ENCODE measurements at regions not wholly inside any gene's neighbourhood (a gene's known extent, or its start where the extent isn't known, plus 50 kb on each side); places are given as distances from the start of the nearest gene placed in this dataset.

GRCh38 chr12:85733984-85734383, 102.2 kb downstream of the RASSF9 start:
- 93% methylated on average over 1 of the region's 1 CpG for WGBS

GRCh38 chr12:85740186-85740585, 96.0 kb downstream of the RASSF9 start:
- Histone ChIP-seq H3K36me3 (ENCODE audit: control insufficient read depth in 2 of 2, insufficient read depth in 2 of 2, low read length in 1 of 2) (no peaks in the 10 kb centered on the region), H3K27me3 (ENCODE audit: control insufficient read depth in 2 of 2, insufficient read depth in 1 of 2, low read length in 1 of 2) (no peaks in the 10 kb centered on the region), H3K9me3 (ENCODE audit: control insufficient read depth in 2 of 2, insufficient read depth in 1 of 2, low read length in 1 of 2) (no peaks in the 10 kb centered on the region), H3K4me3 (ENCODE audit: low read length in 2 of 2) (no peak overlapping the region), H3K27ac (ENCODE audit: low read depth in 1 of 2, low read length in 1 of 2) (no peak overlapping the region), H3K4me1 (ENCODE audit: control insufficient read depth in 2 of 2, insufficient read depth in 2 of 2, low read length in 2 of 2) (no peaks in the 10 kb centered on the region)
- WGBS = 91% methylated on average over 1 of the region's 1 CpG
- no peak for DNase-seq (ENCODE audit: low read depth in 6 of 9, low spot score in 9 of 9)

More at GRCh38 chr12:85733984-85734383, 102.2 kb downstream of the RASSF9 start:
- H3K4me3 ChIP-seq (ENCODE audit: low read length in 2 of 2) = no peak overlapping the region
- no peaks in the 10 kb centered on the region for H3K9me3 ChIP-seq (ENCODE audit: control insufficient read depth in 2 of 2, insufficient read depth in 1 of 2, low read length in 1 of 2)
- no peak for DNase-seq (ENCODE audit: low read depth in 6 of 9, low spot score in 9 of 9)
- no peak overlapping the region for H3K27ac ChIP-seq (ENCODE audit: low read depth in 1 of 2, low read length in 1 of 2)
- no peaks in the 10 kb centered on the region for H3K4me1 ChIP-seq (ENCODE audit: control insufficient read depth in 2 of 2, insufficient read depth in 2 of 2, low read length in 2 of 2)
- no peaks in the 10 kb centered on the region for H3K36me3 ChIP-seq (ENCODE audit: control insufficient read depth in 2 of 2, insufficient read depth in 2 of 2, low read length in 1 of 2)
- no peaks in the 10 kb centered on the region for H3K27me3 ChIP-seq (ENCODE audit: control insufficient read depth in 2 of 2, insufficient read depth in 1 of 2, low read length in 1 of 2)

GRCh38 chr12:85741046-85741445, 95.2 kb downstream of the RASSF9 start:
- H3K36me3 ChIP-seq (ENCODE audit: control insufficient read depth in 2 of 2, insufficient read depth in 2 of 2, low read length in 1 of 2) = no peaks in the 10 kb centered on the region
- no peak overlapping the region for H3K4me3 ChIP-seq (ENCODE audit: low read length in 2 of 2)
- no peak overlapping the region for H3K27ac ChIP-seq (ENCODE audit: low read depth in 1 of 2, low read length in 1 of 2)
- DNase-seq (ENCODE audit: low read depth in 6 of 9, low spot score in 9 of 9) = no peak
- H3K4me1 ChIP-seq (ENCODE audit: control insufficient read depth in 2 of 2, insufficient read depth in 2 of 2, low read length in 2 of 2) = no peaks in the 10 kb centered on the region
- no peaks in the 10 kb centered on the region for H3K27me3 ChIP-seq (ENCODE audit: control insufficient read depth in 2 of 2, insufficient read depth in 1 of 2, low read length in 1 of 2)
- H3K9me3 ChIP-seq (ENCODE audit: control insufficient read depth in 2 of 2, insufficient read depth in 1 of 2, low read length in 1 of 2) = no peaks in the 10 kb centered on the region

GRCh38 chr12:85747941-85748495, 88.2 kb downstream of the RASSF9 start:
- WGBS = 28% methylated on average over 3 of the region's 3 CpGs
- DNase-seq (ENCODE audit: low read depth in 6 of 9, low spot score in 9 of 9) = no peak
- no peak overlapping the region for H3K4me3 ChIP-seq (ENCODE audit: low read length in 2 of 2)
- no peaks in the 10 kb centered on the region for H3K27me3 ChIP-seq (ENCODE audit: control insufficient read depth in 2 of 2, insufficient read depth in 1 of 2, low read length in 1 of 2)
- no peaks in the 10 kb centered on the region for H3K36me3 ChIP-seq (ENCODE audit: control insufficient read depth in 2 of 2, insufficient read depth in 2 of 2, low read length in 1 of 2)
- no peaks in the 10 kb centered on the region for H3K9me3 ChIP-seq (ENCODE audit: control insufficient read depth in 2 of 2, insufficient read depth in 1 of 2, low read length in 1 of 2)
- no peaks in the 10 kb centered on the region for H3K4me1 ChIP-seq (ENCODE audit: control insufficient read depth in 2 of 2, insufficient read depth in 2 of 2, low read length in 2 of 2)
- H3K27ac ChIP-seq (ENCODE audit: low read depth in 1 of 2, low read length in 1 of 2) = peak overlapping the region in 1 of 2 donors; percentile 18

Data from thymus (tissue), 11 donors.